ENCODE measurements at regions not wholly inside any gene's neighbourhood (a gene's known extent, or its start where the extent isn't known, plus 50 kb on each side); places are given as distances from the start of the nearest gene placed in this dataset.

- ChIA-PET CTCF (no interaction called here), POLR2A (no interaction called here)
- H3K9me3 Mint-ChIP-seq: no peaks in the 10 kb centered on the region
- DNase-seq: no peak
- H3K27ac Mint-ChIP-seq: no peak overlapping the region
- peaks cover 25% of the 10 kb centered on the region for H3K4me1 Mint-ChIP-seq
- H3K4me3 Mint-ChIP-seq: no peak overlapping the region
- H3K27me3 Mint-ChIP-seq: no peaks in the 10 kb centered on the region
- no peaks in the 10 kb centered on the region for H3K36me3 Mint-ChIP-seq (ENCODE audit: low read depth)
Measured at GRCh38 chr3:171962137-171962720, 77.1 kb upstream of the FNDC3B start.

DNA sequence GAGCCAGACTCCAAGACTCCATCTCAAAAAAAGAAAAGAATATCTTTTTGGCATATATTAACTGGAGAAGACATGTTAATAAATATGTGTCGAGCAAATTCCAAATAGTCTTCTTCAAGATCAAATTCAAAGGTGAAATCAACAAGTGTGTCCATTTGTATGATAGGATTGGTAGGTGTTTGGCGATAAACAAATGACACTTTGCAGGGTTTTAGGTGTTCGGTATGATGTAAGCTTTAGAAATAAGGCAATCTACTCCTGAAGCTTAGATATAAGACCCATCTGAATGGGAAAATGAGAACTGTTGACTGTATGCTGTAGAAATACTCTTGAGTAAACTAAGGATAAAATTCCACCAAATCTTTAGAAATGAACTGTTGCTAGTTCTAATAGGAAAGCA is 75.8 kb upstream of the FNDC3B start:
- H3K9me3 Mint-ChIP-seq: peaks cover 2% of the 10 kb centered on the region
- H3K27ac Mint-ChIP-seq: no peak overlapping the region
- no peak overlapping the region for H3K4me3 Mint-ChIP-seq
- no peak for DNase-seq
- CTCF ChIA-PET: no interaction called here
- no peaks in the 10 kb centered on the region for H3K27me3 Mint-ChIP-seq
- POLR2A ChIA-PET: no interaction called here
- H3K36me3 Mint-ChIP-seq (ENCODE audit: low read depth): no peaks in the 10 kb centered on the region
- H3K4me1 Mint-ChIP-seq: peaks cover 31% of the 10 kb centered on the region

DNA sequence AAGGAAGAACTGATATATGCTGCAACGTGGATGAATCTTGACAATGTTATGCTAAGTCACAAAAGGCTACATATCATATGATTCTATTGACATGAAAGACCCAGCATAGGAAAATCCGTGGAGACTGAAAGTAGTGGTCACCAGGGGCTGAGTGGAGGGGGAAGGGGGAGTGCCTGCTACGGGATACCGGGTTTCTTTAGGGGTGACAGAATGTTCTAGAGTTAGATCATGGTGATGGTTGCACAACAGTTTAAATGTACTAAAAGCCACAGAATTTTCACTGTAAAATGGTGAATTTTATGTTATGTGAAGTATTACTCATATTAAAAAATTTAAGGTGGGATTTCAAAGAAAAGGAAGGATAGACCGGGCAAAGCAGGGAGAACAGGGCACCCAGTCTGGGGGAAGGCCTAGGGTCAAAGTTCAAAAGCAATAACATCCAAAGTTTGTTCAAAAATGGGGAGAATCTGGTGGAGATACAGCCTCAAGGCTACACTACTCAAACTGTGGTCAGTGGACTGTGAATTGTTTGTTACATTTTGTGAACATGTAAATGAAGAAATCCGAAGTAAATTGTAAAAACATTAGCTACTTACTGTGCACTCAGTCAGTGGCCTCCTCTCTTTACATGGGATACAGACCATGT is 74.2 kb upstream of the FNDC3B start:
- no peak overlapping the region for H3K27ac Mint-ChIP-seq
- POLR2A ChIA-PET: no interaction called here
- H3K27me3 Mint-ChIP-seq: no peaks in the 10 kb centered on the region
- no peak overlapping the region for H3K4me3 Mint-ChIP-seq
- H3K4me1 Mint-ChIP-seq: peaks cover 25% of the 10 kb centered on the region
- CTCF ChIA-PET: no interaction called here
- H3K36me3 Mint-ChIP-seq (ENCODE audit: low read depth): no peaks in the 10 kb centered on the region
- no peak for DNase-seq
- H3K9me3 Mint-ChIP-seq: peaks cover 2% of the 10 kb centered on the region

GRCh38 chr3:171966533-171967136 is 72.7 kb upstream of the FNDC3B start:
- no peak for DNase-seq
- Mint-ChIP-seq H3K4me1 (peaks cover 14% of the 10 kb centered on the region), H3K27me3 (no peaks in the 10 kb centered on the region), H3K27ac (no peak overlapping the region), H3K9me3 (peaks cover 2% of the 10 kb centered on the region), H3K36me3 (ENCODE audit: low read depth) (no peaks in the 10 kb centered on the region), H3K4me3 (no peak overlapping the region)
- POLR2A ChIA-PET: no interaction called here
- CTCF ChIA-PET: interaction anchor here (0.7 kb wide), 1 partner anchor 374 kb away, joined by 3 read pairs; no protein-coding TSS in a partner anchor

DNA sequence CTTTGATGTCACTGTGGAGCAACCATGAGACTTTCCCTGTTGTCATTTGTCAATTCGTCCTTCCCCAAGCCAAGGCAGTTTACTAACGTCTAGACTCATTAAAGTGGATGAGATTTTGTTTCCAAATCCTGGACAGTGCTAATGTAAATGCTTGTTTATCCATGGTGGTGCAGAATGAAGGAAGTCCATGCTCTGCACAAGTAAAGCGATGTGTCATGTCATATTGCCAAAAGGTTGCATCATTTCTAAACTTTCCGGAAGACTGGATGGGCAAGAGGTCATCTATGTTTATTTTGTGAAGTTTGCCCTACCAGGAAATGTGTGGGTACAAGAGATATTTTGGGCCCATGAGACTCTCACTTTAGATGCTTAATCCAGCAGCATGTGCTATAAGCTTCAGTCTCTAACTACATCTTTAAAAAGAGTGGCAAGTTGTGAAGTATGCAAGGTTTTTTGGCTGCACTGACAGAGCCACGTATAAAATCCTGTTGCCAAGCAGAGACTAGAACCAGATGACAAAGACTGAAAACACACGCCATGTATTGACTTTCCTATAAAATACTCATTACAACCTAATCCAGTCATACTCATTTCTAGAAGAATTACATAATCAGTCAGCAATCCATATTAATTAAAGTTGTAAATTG is 72.1 kb upstream of the FNDC3B start:
- peaks cover 3% of the 10 kb centered on the region for H3K27me3 Mint-ChIP-seq
- peaks cover 14% of the 10 kb centered on the region for H3K4me1 Mint-ChIP-seq
- no peak overlapping the region for H3K4me3 Mint-ChIP-seq
- no peaks in the 10 kb centered on the region for H3K36me3 Mint-ChIP-seq (ENCODE audit: low read depth)
- DNase-seq: no peak
- ChIA-PET CTCF (no interaction called here), POLR2A (no interaction called here)
- H3K27ac Mint-ChIP-seq: no peak overlapping the region
- H3K9me3 Mint-ChIP-seq: peaks cover 2% of the 10 kb centered on the region

DNA sequence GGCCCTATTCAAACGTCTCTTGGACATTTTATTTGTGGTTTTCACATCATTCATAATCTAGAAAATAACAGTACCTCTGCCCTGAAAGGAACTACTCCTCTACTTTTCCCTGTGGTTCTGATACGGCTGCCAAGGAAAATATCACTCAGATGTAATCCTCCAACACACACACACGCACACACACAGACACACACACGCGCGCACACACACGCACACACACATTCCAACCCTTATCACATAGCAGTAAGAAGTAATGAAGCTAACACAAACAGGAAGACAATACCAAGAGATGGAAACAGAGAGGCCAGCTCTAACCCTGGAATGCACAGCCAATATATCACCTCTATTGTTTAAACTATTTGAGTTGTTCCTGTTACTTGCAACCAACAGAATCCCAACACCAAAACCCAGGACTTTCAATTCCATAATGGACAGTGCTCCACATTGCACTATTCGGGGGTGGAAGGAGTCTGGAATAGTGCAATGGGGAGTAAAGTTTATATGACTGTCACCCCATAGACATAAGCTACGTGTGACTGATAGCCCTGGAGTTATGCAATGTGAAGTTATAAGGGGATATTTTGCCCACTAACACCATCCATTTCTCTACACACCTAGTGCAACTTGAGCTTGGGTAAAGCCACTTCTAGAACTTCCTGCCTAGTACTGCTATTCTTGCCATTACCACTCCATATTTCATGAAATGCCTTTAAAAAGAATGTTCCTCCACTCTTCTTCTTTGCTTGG is 71.3 kb upstream of the FNDC3B start:
- Mint-ChIP-seq H3K27me3 (peaks cover 3% of the 10 kb centered on the region), H3K27ac (no peak overlapping the region), H3K36me3 (ENCODE audit: low read depth) (no peaks in the 10 kb centered on the region), H3K9me3 (peaks cover 2% of the 10 kb centered on the region), H3K4me3 (no peak overlapping the region), H3K4me1 (peaks cover 14% of the 10 kb centered on the region)
- no peak for DNase-seq
- POLR2A ChIA-PET: no interaction called here
- CTCF ChIA-PET: no interaction called here

- DNase-seq: no peak
- Mint-ChIP-seq H3K4me1 (peaks cover 14% of the 10 kb centered on the region), H3K27me3 (peaks cover 5% of the 10 kb centered on the region), H3K4me3 (no peak overlapping the region), H3K36me3 (ENCODE audit: low read depth) (no peaks in the 10 kb centered on the region), H3K27ac (no peak overlapping the region), H3K9me3 (peaks cover 2% of the 10 kb centered on the region)
- POLR2A ChIA-PET: no interaction called here
- CTCF ChIA-PET: no interaction called here
Measured at GRCh38 chr3:171970301-171970788, 69.0 kb upstream of the FNDC3B start.

GRCh38 chr3:171971919-171972514 is 67.4 kb upstream of the FNDC3B start:
- no peaks in the 10 kb centered on the region for H3K36me3 Mint-ChIP-seq (ENCODE audit: low read depth)
- no peak for DNase-seq
- ChIA-PET CTCF (no interaction called here), POLR2A (interaction anchor here (1.0 kb wide), 1 partner anchor 9 kb away, joined by 3 read pairs; no protein-coding TSS in a partner anchor)
- peaks cover 5% of the 10 kb centered on the region for H3K27me3 Mint-ChIP-seq
- peaks cover 11% of the 10 kb centered on the region for H3K4me1 Mint-ChIP-seq
- no peak overlapping the region for H3K27ac Mint-ChIP-seq
- H3K4me3 Mint-ChIP-seq: no peak overlapping the region
- peaks cover 2% of the 10 kb centered on the region for H3K9me3 Mint-ChIP-seq

- no peak overlapping the region for H3K4me3 Mint-ChIP-seq
- no peak overlapping the region for H3K27ac Mint-ChIP-seq
- H3K36me3 Mint-ChIP-seq (ENCODE audit: low read depth): no peaks in the 10 kb centered on the region
- POLR2A ChIA-PET: no interaction called here
- CTCF ChIA-PET: no interaction called here
- peaks cover 2% of the 10 kb centered on the region for H3K9me3 Mint-ChIP-seq
- peaks cover 5% of the 10 kb centered on the region for H3K27me3 Mint-ChIP-seq
- peaks cover 7% of the 10 kb centered on the region for H3K4me1 Mint-ChIP-seq
- DNase-seq: no peak
Measured at GRCh38 chr3:171972871-171973348, 66.5 kb upstream of the FNDC3B start.

GRCh38 chr3:171974986-171975837 is 64.2 kb upstream of the FNDC3B start:
- no peaks in the 10 kb centered on the region for H3K9me3 Mint-ChIP-seq

GRCh38 chr3:171976526-171976925 is 62.9 kb upstream of the FNDC3B start:
- no peaks in the 10 kb centered on the region for H3K9me3 Mint-ChIP-seq
- H3K36me3 Mint-ChIP-seq (ENCODE audit: low read depth): no peaks in the 10 kb centered on the region
- no peak overlapping the region for H3K27ac Mint-ChIP-seq
- no peak overlapping the region for H3K4me3 Mint-ChIP-seq
- ChIA-PET CTCF (no interaction called here), POLR2A (no interaction called here)
- H3K27me3 Mint-ChIP-seq: peaks cover 5% of the 10 kb centered on the region
- H3K4me1 Mint-ChIP-seq: peaks cover 6% of the 10 kb centered on the region
- no peak for DNase-seq

More at GRCh38 chr3:171974986-171975837, 64.2 kb upstream of the FNDC3B start:
- DNase-seq: no peak
- POLR2A ChIA-PET: no interaction called here
- Mint-ChIP-seq H3K4me3 (no peak overlapping the region), H3K36me3 (ENCODE audit: low read depth) (no peaks in the 10 kb centered on the region), H3K27ac (no peak overlapping the region), H3K27me3 (peaks cover 5% of the 10 kb centered on the region), H3K4me1 (peaks cover 5% of the 10 kb centered on the region)
- CTCF ChIA-PET: no interaction called here

DNA sequence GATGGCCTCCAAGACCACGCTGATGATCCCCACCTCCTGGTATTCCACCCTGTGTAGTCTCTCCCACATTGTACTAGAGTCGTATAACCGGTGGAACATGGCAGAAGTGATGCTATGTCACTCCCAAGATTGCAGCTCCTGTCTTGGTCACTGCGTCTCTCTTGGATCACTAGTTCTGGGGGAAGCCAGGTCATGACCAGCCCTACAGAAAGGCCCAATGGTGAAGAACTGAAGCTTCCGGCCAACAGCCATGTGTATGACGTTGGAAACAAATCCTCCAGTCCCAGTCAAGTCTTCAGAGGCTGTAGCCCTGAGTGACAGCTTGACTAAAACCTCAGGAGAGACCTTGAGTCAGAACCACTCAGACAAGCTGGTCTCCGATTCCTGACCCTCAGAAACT is 61.9 kb upstream of the FNDC3B start:
- DNase-seq: no peak
- ChIA-PET POLR2A (no interaction called here), CTCF (no interaction called here)
- Mint-ChIP-seq H3K9me3 (no peaks in the 10 kb centered on the region), H3K27me3 (peaks cover 3% of the 10 kb centered on the region), H3K4me1 (peaks cover 6% of the 10 kb centered on the region), H3K4me3 (no peak overlapping the region), H3K36me3 (ENCODE audit: low read depth) (no peaks in the 10 kb centered on the region), H3K27ac (no peak overlapping the region)
